Spleen (tissue), 7 donors: ENCODE measurements at regions not wholly inside any gene's neighbourhood (a gene's known extent, or its start where the extent isn't known, plus 50 kb on each side); places are given as distances from the start of the nearest gene placed in this dataset.

Experiments
- POLR2A ChIP-seq, 3 donors: fragments of 450-650 bp; IDR thresholded peaks; one replicate each; pipeline ENCODE4 v1.5.1; 2017; ENCODE audit warnings: antibody characterized with exemption in 3 of 3, mild to moderate bottlenecking in 1 of 3
- TF ChIP-seq, protein P1 (sequence below), 11 experiments: fragments of 200-600 bp in 7 of 11; fragments of 450-650 bp in 4 of 11; sonication (generic) in 4 of 11; IDR thresholded peaks in 8 of 11; conservative IDR thresholded peaks in 3 of 11; 1 replicate in 7 of 11; 2 replicates in 4 of 11; pipeline versions ENCODE4 v1.4.0 to v1.8.0; 2016 to 2021; ENCODE audit warnings: antibody characterized with exemption in 11 of 11, inconsistent platforms in 4 of 11, mild to moderate bottlenecking in 1 of 11
- donor health status: DM: no; HTN: no; CAD: no; lungs with moderate emphysema.
- donor health status: DM: no; HTN: no; CAD: no.
- donor health status: DM: no; HTN: no; CAD: no.

DNA sequence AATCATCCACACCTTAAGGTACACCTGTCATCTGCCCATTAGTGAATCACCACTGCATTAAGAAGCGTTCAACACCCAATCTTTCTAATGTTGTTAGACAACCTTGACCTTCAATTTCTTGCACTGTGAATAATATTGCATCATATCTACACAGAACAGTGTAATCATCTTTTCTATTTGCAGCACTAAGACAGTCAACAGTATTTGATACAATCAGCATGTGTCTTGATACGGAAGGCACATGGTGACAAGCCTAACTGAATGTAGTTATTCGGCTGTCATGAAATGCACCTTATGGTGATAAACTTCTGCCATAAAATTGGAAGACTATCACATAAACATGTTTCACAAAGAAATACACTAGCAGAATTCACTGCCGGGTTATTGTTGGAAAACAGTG, 253.9 kb upstream of the THRB start:
- TF ChIP-seq, protein P1, sequence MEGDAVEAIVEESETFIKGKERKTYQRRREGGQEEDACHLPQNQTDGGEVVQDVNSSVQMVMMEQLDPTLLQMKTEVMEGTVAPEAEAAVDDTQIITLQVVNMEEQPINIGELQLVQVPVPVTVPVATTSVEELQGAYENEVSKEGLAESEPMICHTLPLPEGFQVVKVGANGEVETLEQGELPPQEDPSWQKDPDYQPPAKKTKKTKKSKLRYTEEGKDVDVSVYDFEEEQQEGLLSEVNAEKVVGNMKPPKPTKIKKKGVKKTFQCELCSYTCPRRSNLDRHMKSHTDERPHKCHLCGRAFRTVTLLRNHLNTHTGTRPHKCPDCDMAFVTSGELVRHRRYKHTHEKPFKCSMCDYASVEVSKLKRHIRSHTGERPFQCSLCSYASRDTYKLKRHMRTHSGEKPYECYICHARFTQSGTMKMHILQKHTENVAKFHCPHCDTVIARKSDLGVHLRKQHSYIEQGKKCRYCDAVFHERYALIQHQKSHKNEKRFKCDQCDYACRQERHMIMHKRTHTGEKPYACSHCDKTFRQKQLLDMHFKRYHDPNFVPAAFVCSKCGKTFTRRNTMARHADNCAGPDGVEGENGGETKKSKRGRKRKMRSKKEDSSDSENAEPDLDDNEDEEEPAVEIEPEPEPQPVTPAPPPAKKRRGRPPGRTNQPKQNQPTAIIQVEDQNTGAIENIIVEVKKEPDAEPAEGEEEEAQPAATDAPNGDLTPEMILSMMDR (IDR thresholded peaks at IDR 0.05 in 8 of 11, conservative IDR thresholded peaks at IDR 0.05 in 3 of 11): no peak
- TF ChIP-seq POLR2A (IDR thresholded peaks at IDR 0.05): no peak
